ENCODE measurements at regions not wholly inside any gene's neighbourhood (a gene's known extent, or its start where the extent isn't known, plus 50 kb on each side); places are given as distances from the start of the nearest gene placed in this dataset.

- no peaks in the 10 kb centered on the region for H3K36me3 ChIP-seq
- no peaks in the 10 kb centered on the region for H3K27me3 ChIP-seq
- peaks cover 0 to 27% (median 18%) of the 10 kb centered on the region in 3 donors for H3K4me1 ChIP-seq
- H3K27ac ChIP-seq = peak overlapping the region in 3 of 4 donors; percentile 31 to 61 (median 50)
- no peaks in the 10 kb centered on the region for H3K9me3 ChIP-seq
- 12 to 35% methylated on average over 6 of the region's 6 CpGs for WGBS, 2 donors (ENCODE audit: low coverage in 1 of 2)
- no peak overlapping the region for H3K4me3 ChIP-seq
- ATAC-seq = no peak
- TF ChIP-seq POLR2A (IDR thresholded peaks at IDR 0.05) (no peak), POLR2AphosphoS5 (IDR thresholded peaks at IDR 0.05) (no peak), EP300 (IDR thresholded peaks at IDR 0.05) (no peak), CTCF (IDR thresholded peaks at IDR 0.05) (no peak)
These were observed 132.7 kb upstream of the RAP2B start for GRCh38 chr3:153029350-153029749.

GRCh38 chr3:153032891-153033290 lies 129.1 kb upstream of the RAP2B start:
- Histone ChIP-seq H3K27me3 (no peaks in the 10 kb centered on the region), H3K4me1 (peaks cover 0 to 17% (median 14%) of the 10 kb centered on the region in 3 donors), H3K36me3 (no peaks in the 10 kb centered on the region), H3K4me3 (no peak overlapping the region), H3K9me3 (no peaks in the 10 kb centered on the region), H3K27ac (no peak overlapping the region)
- TF ChIP-seq EP300 (IDR thresholded peaks at IDR 0.05) = no peak
- TF ChIP-seq POLR2AphosphoS5 (IDR thresholded peaks at IDR 0.05) = no peak
- TF ChIP-seq POLR2A (IDR thresholded peaks at IDR 0.05) = no peak
- TF ChIP-seq CTCF (IDR thresholded peaks at IDR 0.05) = no peak
- WGBS, 2 donors (ENCODE audit: low coverage in 1 of 2) = 77 to 85% methylated on average over 1 of the region's 1 CpG
- ATAC-seq = no peak

- Histone ChIP-seq H3K27ac (no peak overlapping the region), H3K9me3 (no peaks in the 10 kb centered on the region), H3K36me3 (no peaks in the 10 kb centered on the region), H3K4me3 (no peak overlapping the region), H3K4me1 (no peaks in the 10 kb centered on the region), H3K27me3 (no peaks in the 10 kb centered on the region)
- TF ChIP-seq POLR2AphosphoS5 (IDR thresholded peaks at IDR 0.05) (no peak), CTCF (IDR thresholded peaks at IDR 0.05) (no peak), EP300 (IDR thresholded peaks at IDR 0.05) (no peak), POLR2A (IDR thresholded peaks at IDR 0.05) (no peak)
- WGBS, 2 donors (ENCODE audit: low coverage in 1 of 2) = 86 to 88% methylated on average over 2 of the region's 2 CpGs
- no peak for ATAC-seq
These were observed 125.2 kb upstream of the RAP2B start for GRCh38 chr3:153036846-153037245.

- Histone ChIP-seq H3K27me3 (no peaks in the 10 kb centered on the region), H3K4me3 (no peak overlapping the region), H3K27ac (no peak overlapping the region), H3K36me3 (no peaks in the 10 kb centered on the region), H3K9me3 (no peaks in the 10 kb centered on the region), H3K4me1 (peaks cover 0 to 6% (median 0%) of the 10 kb centered on the region in 3 donors)
- 95 to 100% methylated on average over 4 to 5 of the region's 5 CpGs for WGBS, 2 donors (ENCODE audit: low coverage in 1 of 2)
- ATAC-seq = no peak
- no peak for TF ChIP-seq EP300 (IDR thresholded peaks at IDR 0.05)
- TF ChIP-seq POLR2A (IDR thresholded peaks at IDR 0.05) = no peak
- TF ChIP-seq CTCF (IDR thresholded peaks at IDR 0.05) = no peak
- no peak for TF ChIP-seq POLR2AphosphoS5 (IDR thresholded peaks at IDR 0.05)
These were observed 123.7 kb upstream of the RAP2B start for GRCh38 chr3:153038367-153038766.

GRCh38 chr3:153038779-153039178 lies 123.2 kb upstream of the RAP2B start:
- no peaks in the 10 kb centered on the region for H3K36me3 ChIP-seq
- ATAC-seq = no peak
- H3K9me3 ChIP-seq = no peaks in the 10 kb centered on the region
- no peak overlapping the region for H3K27ac ChIP-seq
- TF ChIP-seq POLR2A (IDR thresholded peaks at IDR 0.05) = no peak
- TF ChIP-seq CTCF (IDR thresholded peaks at IDR 0.05) = no peak
- TF ChIP-seq POLR2AphosphoS5 (IDR thresholded peaks at IDR 0.05) = no peak
- no peak for TF ChIP-seq EP300 (IDR thresholded peaks at IDR 0.05)
- no peak overlapping the region for H3K4me3 ChIP-seq
- no peaks in the 10 kb centered on the region for H3K27me3 ChIP-seq
- H3K4me1 ChIP-seq = peaks cover 0 to 9% (median 0%) of the 10 kb centered on the region in 3 donors
- WGBS, 2 donors (ENCODE audit: low coverage in 1 of 2) = 0% methylated on average over 1 of the region's 9 CpGs; no CpG with 5 or more reads in 1 of the 2 donors
